GM19452 (cell line): ENCODE measurements at regions not wholly inside any gene's neighbourhood (a gene's known extent, or its start where the extent isn't known, plus 50 kb on each side); places are given as distances from the start of the nearest gene placed in this dataset.

ENCODE experiments used
- ATAC-seq: cut with Tn5 transposase; IDR thresholded peaks from one replicate; pipeline ENCODE4 v1.9.1; 2021; ENCODE audit not compliant: unreplicated experiment

DNA sequence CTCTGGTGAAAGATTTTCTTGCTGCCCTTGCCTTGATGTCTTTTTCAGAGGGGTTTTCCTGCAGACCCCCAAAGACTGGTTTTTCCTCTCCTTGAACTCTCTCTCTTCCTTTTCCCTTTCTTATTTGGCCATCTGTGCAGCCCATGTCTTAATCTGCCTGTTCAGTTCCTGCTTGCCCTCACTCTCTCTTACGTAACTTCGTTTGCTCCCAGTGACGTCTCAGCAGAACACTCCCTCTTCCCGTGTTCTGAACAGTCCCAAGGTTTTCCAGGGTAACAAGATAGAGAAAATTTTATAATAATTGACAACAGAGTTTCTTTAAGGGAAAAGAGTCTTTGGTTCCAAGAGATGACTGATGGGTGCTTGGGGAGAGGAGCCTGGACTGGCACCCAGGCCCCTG is 109.1 kb upstream of the LMO4 start:
- ATAC-seq: no peak

DNA sequence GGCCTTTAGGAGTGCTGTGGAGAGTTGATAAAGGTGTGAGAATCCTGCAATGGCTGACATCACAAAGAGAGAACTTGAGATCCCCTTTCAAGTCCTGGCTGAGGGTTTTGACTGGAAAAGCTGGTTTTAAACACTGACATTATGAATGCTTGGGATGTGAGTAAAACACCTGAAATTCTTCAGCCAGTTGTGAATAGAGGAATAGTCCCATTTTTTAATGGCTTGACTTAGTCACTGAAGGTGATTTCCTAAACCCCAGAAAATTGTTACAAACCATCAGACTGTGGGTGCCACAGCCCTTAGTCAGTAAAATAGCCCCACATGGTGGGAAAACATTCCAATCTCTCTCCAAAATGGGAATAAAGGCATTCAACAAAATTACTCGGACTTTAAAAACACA is 107.7 kb upstream of the LMO4 start:
- ATAC-seq: no peak

DNA sequence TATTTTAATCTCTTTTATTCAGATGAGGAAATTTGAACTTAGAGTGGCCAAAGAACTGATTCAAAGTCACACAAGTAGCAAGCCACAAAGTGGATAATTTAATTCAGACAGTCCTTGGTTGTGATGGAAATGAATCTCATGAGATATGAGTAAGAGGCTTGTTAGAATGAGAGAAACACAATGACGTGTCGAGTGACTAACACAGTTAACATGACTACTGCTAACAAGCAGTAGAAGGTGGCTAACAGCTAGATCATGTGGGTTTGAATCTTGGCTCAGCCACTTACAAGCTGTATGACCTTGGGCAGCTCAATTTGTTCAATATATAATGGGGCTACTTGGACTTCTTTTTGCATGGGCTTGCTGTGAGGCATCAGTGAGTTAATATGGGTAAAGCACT is 104.5 kb upstream of the LMO4 start:
- ATAC-seq: no peak

DNA sequence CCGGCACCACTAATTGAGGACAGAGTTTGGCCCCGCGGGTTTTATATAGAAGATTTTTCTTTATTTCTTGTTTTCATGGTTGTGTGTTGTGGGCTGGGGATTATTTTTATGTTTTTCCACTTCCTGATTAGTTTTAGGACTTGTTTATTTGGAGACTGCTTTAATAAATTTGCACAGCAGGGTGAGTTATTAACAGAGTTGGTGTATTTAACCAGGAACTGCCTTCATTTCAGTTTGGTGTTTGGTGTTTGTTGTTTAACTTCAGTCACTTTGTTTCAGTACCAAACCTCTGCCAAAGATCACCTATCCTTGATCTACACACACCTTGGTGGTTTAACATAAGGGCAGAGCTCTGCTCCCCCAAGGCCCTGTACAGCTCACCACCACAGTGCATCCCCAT is 103.5 kb upstream of the LMO4 start:
- ATAC-seq: no peak

DNA sequence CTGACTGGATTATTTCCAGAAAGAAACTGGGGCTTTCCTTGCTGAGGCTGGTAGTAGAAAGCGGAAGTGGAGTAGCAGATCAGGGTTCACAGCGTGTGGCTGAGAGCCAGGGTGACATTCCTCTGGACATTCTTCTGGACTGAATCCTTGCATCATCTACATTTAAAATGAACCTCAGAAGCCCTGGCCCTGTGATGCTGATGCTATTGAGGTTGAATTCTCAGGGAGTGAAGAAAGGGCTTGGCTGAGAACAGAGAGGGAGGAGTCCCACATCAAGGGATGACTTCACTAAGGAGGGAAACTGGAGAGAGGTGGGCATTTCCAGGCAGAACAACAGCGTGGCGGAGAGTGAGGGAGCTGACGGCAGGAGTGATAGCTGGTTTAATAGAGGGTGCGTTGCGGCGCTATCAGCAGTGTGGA is 102.3 kb upstream of the LMO4 start:
- ATAC-seq: no peak

DNA sequence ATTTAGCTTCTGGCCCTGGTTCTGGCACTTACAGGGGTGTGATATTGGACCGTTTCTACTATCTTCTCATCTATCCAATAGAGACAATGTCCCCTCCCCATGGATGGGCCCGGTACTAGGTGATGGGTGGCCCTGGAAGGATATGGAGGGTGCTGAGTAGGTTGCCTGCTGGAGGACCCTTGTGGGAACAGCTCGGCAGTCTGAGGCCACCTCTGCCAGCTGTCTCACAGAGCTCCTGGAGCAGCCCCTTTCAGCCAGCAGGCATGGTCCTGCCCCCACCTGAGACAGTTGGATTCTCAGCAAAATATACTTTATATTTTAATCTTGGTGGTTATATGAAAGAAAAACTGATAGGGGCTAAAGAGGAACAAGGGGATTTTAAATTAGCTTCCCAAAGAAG is 101.0 kb upstream of the LMO4 start:
- ATAC-seq: no peak

DNA sequence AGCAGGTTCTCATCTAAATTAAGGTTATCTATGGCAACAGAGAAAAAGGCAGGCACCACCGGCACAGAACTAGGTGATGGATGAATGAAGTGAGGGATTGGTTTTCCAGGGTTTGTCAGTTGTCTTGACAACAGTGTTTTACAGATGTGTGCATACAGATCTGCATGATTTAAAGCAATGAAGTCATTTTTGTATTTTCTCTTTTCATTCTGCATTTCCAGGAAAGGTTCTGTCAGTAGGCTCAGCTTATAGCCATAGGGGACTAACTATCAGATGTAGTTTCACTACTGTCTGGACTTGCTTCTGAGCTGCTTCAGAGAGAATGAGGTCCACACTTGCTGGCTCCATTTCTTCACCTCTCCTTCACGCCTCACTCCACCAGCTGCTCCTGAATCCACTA is 98.2 kb upstream of the LMO4 start:
- ATAC-seq: no peak

DNA sequence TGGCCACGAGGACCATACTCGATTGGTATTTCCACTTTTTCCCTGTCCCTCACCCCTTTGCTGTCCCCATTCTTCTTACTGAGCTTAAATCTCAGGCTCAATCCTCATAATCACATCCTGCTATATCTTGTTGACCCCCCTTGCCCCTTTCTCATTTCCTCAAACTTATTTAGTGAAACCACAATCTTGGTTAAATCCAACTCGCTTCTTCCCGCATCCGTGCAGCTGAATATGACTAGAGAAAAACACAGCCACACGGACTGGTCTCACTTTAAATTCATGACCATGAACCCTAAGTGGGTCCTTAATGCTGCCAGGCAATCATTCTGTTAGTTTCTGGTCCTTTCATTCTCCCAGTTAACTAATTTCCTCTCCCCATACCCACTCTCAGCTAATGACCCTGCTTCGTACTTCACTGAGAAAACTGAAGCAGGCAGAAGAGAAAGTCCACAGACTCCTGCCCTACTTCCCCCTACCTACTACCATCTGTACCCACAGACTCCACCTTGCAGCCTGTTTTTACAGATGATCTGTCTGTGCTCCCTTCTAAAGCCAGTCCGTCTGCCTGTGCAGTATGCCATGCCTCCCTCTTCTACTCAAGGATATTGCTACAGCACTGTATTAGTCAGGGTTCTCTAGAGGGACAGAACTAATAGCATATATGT is 96.8 kb upstream of the LMO4 start:
- no peak for ATAC-seq

DNA sequence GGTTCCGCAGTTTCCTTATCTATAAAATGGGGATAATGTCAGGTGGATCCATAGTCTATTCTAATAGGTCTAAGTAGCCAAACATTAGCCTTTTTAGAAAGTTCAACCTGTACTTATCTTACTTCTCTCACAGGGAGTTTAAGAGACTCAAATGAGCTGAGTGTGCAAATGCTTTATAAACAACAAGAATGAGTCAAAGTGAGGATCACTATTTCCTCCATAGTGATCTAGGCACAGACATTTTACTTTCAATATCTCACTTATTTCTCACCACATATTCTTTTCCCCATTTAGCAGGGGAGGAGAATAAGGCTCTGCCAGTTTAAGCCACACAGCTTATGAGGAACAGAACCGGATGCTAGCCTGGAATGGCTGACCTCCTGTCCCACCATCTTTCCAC is 92.1 kb upstream of the LMO4 start:
- no peak for ATAC-seq

DNA sequence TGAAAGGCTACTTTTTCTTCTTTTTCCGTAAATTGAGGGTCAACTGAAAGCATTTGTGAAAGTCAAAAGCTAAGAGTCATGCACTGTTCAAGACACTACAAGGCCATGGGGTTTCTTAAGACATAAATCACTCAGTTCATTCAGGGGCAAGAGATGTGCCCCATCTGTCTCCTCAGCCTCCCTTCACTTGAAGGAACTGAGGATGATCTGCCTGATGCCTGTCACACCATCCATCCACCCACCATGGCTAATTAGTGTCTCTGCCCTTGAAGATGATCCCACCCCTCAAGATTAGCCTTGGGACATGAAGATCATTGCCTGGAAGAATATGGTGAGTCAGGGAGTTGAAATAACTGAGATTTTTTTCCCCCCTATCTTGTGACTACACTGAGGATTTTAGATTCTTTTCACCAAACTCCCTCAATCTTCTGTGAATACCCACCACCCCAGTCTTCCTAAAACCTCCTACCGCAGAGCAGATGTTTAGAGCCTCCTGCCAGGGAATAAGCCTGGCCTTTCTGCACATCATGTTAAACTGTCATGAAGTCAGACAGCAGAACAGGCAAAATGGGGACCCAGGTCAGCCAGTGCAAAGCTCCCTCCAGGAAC is 88.6 kb upstream of the LMO4 start:
- no peak for ATAC-seq

DNA sequence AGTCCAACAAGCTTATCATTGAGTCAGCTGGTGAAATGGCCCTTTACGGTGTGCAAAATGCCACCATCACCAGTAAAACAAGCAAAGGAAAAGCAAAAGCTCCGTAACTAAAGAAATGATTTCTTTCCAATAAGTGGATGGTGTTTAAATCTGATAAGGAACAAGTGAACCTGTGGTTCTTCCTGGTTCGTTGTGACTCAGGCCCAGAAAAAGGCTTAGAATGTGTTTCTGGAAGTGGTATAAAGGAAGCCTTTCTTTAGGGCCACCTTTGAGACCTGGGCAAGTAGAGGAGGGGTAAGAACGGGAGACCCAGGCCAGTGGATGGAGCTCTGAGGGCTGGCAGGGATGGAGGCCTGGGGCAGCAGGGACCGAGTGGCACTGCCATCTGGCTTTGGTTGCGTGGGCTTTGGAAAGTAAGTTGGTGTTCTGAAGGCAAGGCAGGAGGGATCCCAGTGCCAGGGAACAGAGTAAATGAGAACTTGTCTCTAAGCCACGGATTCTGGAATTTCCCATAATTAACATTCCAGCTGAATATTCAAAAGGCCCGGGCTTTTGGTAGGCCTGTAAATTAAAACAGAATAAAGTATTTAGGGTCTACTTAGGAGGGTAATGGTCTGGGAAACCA is 87.9 kb upstream of the LMO4 start:
- ATAC-seq: no peak

DNA sequence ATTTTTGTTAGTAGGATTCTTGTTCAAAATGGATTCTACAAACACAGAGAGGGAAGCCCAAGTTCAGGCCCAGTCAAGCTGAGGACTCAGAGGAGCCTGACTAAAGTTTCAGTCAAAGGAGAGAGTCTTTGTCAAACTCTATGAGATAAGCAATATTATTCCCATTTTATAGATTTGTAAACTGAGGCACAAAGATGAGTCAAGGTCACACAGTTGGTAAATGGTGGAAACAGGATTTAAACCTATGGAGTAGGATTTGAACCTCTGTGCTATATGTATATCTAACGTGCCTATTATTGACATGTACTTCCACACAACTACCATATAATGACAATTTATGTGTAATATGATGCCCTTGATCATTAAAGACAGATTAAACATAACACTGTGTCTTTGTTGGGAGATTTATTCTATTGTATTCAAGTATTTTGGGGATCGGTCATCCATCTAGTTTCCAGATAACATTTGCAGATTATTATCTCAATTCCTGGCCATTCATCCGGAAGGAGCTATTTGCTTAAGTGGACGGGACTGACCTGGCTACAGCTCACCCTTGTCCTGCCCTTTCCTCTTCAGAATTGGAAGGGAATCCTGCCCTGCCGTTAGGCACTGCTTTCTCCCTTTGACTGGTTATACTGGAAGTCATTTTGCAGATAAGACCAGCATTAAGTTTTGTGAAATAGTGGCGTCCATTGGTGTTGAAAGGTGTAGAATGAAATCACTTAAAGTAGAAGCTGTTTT is 86.1 kb upstream of the LMO4 start:
- no peak for ATAC-seq

DNA sequence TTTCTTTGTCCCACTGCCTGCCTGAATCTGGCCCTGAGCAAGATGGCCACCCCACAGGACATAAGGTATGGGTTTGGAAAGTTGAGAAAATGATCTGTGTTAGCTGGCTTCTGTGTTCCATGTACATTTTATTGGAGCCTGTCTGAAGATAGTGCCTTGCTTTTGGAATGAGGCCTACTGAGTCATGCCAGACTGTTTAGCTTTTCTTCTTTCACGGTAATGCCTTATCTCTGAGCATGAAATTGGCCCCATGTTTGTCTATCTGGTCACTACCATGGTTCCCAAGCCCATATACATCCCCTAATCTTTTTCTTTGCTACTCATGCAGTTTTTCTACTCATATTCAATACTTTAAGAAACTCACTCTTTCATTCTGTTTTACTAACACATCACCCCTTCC is 85.1 kb upstream of the LMO4 start:
- ATAC-seq: no peak

DNA sequence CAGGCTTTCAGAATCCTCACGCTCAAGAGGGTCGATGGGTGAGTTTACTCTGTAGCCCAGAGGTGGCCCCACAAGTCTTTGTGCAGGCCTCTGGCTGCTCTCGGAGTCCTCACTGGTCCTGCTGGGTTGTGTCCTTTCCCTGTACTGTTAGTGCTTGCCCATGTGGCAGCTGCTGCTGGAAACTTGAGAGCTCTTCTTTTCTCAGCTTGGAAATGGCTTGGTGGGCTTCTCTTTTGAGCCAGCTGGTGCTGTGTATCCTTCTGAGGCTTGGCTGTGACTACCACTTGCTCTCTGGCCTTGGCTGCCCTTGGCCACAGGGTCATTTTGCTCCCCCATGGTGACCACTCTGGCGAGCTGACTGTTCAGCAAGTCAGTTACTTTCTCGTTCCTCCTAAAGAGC is 82.2 kb upstream of the LMO4 start:
- no peak for ATAC-seq

DNA sequence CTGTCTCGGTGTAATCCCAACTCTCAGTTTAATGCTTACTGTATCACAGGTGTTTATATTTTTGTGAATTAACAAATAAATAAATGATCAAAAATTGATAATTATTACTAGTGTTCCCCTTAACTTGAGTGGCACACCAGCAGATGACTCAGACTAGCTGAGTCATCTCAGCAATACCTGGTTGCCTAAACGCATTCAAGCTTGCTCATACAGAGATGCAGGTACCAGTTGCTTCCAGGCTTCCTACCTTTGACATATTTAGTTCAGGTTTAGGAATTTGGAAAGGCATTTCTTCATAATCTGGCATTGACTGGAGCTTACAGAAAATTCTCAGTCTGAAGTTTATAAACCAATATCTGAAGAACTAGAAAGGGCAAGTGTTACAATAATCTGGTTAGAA is 78.9 kb upstream of the LMO4 start:
- ATAC-seq: no peak

DNA sequence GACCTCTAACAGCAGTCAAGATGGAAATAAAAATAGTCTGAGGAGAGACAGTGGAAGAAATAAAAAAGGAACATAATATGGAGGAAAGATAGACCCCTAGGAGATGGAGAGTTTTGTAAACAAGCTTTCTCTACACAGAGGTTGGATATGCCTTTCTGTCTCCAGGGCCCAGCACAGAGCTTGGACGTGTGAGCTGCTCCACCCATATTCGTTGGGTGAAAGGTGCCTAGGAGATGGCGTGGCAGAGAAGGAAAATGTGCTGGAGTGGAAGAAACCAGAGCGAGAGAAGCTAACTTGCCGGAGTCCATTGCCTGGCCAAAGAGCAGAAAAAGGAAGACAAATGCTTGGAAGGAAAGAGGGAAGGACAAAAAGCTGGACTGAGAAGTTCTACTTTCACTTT is 78.3 kb upstream of the LMO4 start:
- ATAC-seq: no peak

DNA sequence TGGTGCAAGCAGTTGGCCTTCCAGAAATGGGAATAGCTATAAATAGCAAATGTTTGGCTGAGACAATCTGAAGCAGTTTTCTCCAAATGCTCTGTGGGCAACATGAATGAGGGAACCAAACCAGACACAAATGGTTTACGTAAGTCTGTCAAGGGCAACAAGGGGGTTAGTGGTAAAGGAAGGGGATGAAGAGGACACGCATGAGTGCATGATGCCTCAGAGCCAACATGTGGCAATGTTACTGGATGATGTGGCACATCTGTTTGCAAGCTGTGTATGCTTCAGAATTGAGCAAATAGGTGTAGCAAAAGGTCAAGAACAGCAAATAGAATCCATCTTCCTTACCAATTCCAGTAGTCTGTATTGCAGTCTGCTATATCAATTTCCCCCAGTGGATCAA is 76.3 kb upstream of the LMO4 start:
- ATAC-seq: no peak

DNA sequence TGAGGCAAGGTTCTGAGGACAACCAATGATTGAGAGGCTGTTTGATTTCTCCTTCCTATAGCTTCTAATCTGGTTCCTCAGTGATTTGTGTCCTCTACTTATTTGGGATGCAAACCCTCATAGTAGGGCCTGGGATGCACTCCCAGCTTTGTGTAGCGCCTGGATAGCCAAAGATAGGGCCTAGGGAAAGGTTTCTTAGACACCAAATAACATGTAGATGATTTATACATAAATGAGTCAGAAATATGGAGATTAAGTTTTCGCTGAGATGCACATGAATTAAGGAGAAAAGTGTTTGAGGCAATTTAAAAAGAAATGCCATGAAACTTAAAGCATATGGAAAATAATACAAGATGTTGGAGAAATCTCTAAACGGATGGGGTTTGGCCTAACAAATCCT is 66.0 kb upstream of the LMO4 start:
- no peak for ATAC-seq

DNA sequence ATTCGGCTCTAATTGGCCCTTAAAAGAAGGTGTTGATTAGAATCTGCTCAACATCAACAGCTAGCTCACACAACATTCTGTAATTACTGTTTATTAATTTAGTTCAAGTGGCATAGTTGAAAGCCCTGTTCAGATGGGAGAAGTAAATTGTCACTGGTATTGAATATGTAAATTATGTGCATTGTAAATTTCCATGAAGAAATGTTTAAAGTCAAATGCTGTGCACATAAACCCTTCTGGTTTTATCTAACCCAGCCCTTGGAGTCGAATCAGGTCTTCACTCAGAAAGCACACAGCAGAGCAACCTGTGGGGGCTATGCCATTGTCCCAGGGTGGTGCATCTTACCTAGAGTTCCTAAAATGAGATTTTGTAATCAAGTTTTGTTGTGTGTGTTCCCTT is 65.4 kb upstream of the LMO4 start:
- no peak for ATAC-seq

DNA sequence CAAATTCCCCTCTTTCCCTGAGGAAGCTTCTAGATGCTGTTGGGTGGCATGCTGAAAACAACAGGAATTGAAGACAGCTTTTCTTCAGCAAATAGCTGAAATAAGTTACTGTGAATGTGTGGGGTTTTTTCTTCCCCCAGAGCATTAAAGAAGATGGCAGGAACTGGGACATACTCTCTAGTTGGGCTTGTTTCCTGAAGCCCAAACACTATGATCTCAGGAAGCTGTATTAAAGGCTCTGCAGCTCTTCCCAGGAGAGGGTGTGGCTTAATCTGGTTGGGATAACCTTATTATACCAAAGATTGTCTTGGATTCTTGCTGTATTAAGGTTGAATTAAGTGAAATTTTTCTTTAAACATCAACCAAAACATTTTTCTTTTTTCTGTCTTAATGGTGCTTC is 64.9 kb upstream of the LMO4 start:
- ATAC-seq: no peak

DNA sequence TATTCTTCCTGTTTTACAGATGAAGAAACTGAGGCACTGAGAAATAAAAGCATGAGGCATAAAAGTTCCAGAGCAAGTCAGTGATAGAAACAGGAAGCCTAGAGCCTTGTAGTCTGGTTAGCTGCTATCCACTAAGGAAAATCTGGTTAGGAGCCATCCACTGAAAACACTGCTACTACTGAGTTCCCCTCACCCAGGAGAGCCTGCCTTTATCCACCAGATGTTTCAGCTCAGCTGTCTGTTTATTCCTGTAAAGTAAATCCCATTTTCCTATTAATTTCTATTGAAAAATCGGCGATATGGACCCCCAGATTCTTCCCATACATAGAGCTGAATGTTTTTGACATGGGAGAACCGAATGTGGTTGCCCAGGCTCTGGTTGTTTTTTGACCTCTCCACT is 63.7 kb upstream of the LMO4 start:
- no peak for ATAC-seq

DNA sequence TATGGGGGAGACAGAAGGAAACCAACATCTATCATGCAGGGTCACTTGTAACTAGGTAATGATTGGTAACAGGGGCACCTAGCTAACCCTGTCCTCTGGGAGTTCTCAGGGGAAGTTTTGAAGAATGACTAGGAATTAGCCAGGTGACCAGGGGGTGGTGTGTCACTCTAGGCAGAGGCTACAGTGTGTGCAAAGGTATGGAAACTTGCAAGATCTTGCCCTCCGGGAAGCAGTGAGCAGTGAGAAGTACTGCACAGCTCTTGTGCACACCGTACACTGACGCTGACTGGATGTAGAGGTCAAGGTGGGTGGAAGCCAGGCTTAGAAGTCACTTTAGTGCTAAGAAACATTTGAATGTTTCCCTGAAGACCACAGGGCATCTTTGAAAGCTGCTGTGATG is 62.9 kb upstream of the LMO4 start:
- no peak for ATAC-seq
